ENCODE measurements at regions not wholly inside any gene's neighbourhood (a gene's known extent, or its start where the extent isn't known, plus 50 kb on each side); places are given as distances from the start of the nearest gene placed in this dataset.

- no peaks in the 10 kb centered on the region for H3K36me3 Mint-ChIP-seq (ENCODE audit: unreplicated experiment)
- H3K27me3 Mint-ChIP-seq (ENCODE audit: unreplicated experiment), result peaks cover 2% of the 10 kb centered on the region
- TF ChIP-seq, protein P1, sequence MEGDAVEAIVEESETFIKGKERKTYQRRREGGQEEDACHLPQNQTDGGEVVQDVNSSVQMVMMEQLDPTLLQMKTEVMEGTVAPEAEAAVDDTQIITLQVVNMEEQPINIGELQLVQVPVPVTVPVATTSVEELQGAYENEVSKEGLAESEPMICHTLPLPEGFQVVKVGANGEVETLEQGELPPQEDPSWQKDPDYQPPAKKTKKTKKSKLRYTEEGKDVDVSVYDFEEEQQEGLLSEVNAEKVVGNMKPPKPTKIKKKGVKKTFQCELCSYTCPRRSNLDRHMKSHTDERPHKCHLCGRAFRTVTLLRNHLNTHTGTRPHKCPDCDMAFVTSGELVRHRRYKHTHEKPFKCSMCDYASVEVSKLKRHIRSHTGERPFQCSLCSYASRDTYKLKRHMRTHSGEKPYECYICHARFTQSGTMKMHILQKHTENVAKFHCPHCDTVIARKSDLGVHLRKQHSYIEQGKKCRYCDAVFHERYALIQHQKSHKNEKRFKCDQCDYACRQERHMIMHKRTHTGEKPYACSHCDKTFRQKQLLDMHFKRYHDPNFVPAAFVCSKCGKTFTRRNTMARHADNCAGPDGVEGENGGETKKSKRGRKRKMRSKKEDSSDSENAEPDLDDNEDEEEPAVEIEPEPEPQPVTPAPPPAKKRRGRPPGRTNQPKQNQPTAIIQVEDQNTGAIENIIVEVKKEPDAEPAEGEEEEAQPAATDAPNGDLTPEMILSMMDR (IDR thresholded peaks at IDR 0.05; ENCODE audit: partially characterized antibody, unreplicated experiment), result no peak
- H3K4me1 Mint-ChIP-seq (ENCODE audit: low read depth, unreplicated experiment), result no peaks in the 10 kb centered on the region
- no peaks in the 10 kb centered on the region for H3K9me3 Mint-ChIP-seq (ENCODE audit: unreplicated experiment)
- DNase-seq, result no peak
- no peak overlapping the region for H3K27ac Mint-ChIP-seq (ENCODE audit: unreplicated experiment)
- no peak overlapping the region for H3K4me3 Mint-ChIP-seq (ENCODE audit: unreplicated experiment)
Observed at GRCh38 chr6:81376745-81377144, 375.7 kb downstream of the TENT5A start.

GRCh38 chr6:81373414-81373813 lies 379.1 kb downstream of the TENT5A start:
- no peaks in the 10 kb centered on the region for H3K9me3 Mint-ChIP-seq (ENCODE audit: unreplicated experiment)

GRCh38 chr6:81371930-81372329 lies 380.6 kb downstream of the TENT5A start:
- H3K4me1 Mint-ChIP-seq (ENCODE audit: low read depth, unreplicated experiment), result no peaks in the 10 kb centered on the region
- H3K36me3 Mint-ChIP-seq (ENCODE audit: unreplicated experiment), result no peaks in the 10 kb centered on the region
- no peak overlapping the region for H3K4me3 Mint-ChIP-seq (ENCODE audit: unreplicated experiment)
- no peak overlapping the region for H3K27ac Mint-ChIP-seq (ENCODE audit: unreplicated experiment)
- DNase-seq, result no peak
- H3K27me3 Mint-ChIP-seq (ENCODE audit: unreplicated experiment), result peaks cover 2% of the 10 kb centered on the region
- TF ChIP-seq, protein P1 (IDR thresholded peaks at IDR 0.05; ENCODE audit: partially characterized antibody, unreplicated experiment), result no peak
- H3K9me3 Mint-ChIP-seq (ENCODE audit: unreplicated experiment), result no peaks in the 10 kb centered on the region

More at GRCh38 chr6:81373414-81373813, 379.1 kb downstream of the TENT5A start:
- no peak overlapping the region for H3K27ac Mint-ChIP-seq (ENCODE audit: unreplicated experiment)
- H3K27me3 Mint-ChIP-seq (ENCODE audit: unreplicated experiment), result peaks cover 2% of the 10 kb centered on the region
- no peak overlapping the region for H3K4me3 Mint-ChIP-seq (ENCODE audit: unreplicated experiment)
- no peaks in the 10 kb centered on the region for H3K4me1 Mint-ChIP-seq (ENCODE audit: low read depth, unreplicated experiment)
- no peaks in the 10 kb centered on the region for H3K36me3 Mint-ChIP-seq (ENCODE audit: unreplicated experiment)
- no peak for DNase-seq
- TF ChIP-seq, protein P1 (IDR thresholded peaks at IDR 0.05; ENCODE audit: partially characterized antibody, unreplicated experiment), result no peak

GRCh38 chr6:81366972-81367371 lies 385.5 kb downstream of the TENT5A start:
- no peaks in the 10 kb centered on the region for H3K9me3 Mint-ChIP-seq (ENCODE audit: unreplicated experiment)
- no peak overlapping the region for H3K27ac Mint-ChIP-seq (ENCODE audit: unreplicated experiment)
- H3K4me1 Mint-ChIP-seq (ENCODE audit: low read depth, unreplicated experiment), result no peaks in the 10 kb centered on the region
- TF ChIP-seq, protein P1 (IDR thresholded peaks at IDR 0.05; ENCODE audit: partially characterized antibody, unreplicated experiment), result no peak
- H3K36me3 Mint-ChIP-seq (ENCODE audit: unreplicated experiment), result no peaks in the 10 kb centered on the region
- no peak overlapping the region for H3K4me3 Mint-ChIP-seq (ENCODE audit: unreplicated experiment)
- no peak for DNase-seq
- no peaks in the 10 kb centered on the region for H3K27me3 Mint-ChIP-seq (ENCODE audit: unreplicated experiment)

DNA sequence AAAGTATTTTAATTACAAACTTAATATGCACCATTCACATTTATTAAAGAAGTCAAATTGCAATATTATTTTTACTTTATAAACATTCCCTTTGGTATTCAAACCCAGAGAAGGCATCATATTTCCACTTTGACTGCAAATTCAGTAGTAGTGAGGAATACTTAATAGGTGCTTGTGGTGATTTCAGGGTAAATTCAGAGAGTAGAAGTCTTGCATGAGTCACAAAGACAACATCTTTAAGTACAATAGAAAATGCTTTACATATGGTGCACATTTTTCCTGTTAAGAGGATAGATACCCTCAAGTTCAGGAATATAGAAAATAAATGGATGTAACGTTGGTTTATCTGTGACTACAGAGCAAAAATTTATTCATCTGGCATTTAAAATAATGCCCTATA lies 390.2 kb downstream of the TENT5A start:
- Mint-ChIP-seq H3K4me3 (ENCODE audit: unreplicated experiment) (no peak overlapping the region), H3K9me3 (ENCODE audit: unreplicated experiment) (no peaks in the 10 kb centered on the region), H3K4me1 (ENCODE audit: low read depth, unreplicated experiment) (no peaks in the 10 kb centered on the region), H3K27ac (ENCODE audit: unreplicated experiment) (no peak overlapping the region), H3K27me3 (ENCODE audit: unreplicated experiment) (no peaks in the 10 kb centered on the region), H3K36me3 (ENCODE audit: unreplicated experiment) (no peaks in the 10 kb centered on the region)
- DNase-seq, result no peak
- TF ChIP-seq, protein P1 (IDR thresholded peaks at IDR 0.05; ENCODE audit: partially characterized antibody, unreplicated experiment), result no peak

Measured in glutamatergic neuron (in vitro differentiated cells).